ENCODE measurements at regions not wholly inside any gene's neighbourhood (a gene's known extent, or its start where the extent isn't known, plus 50 kb on each side); places are given as distances from the start of the nearest gene placed in this dataset.

- no peak for TF ChIP-seq POLR2A (IDR thresholded peaks at IDR 0.05)
- TF ChIP-seq, protein P1, sequence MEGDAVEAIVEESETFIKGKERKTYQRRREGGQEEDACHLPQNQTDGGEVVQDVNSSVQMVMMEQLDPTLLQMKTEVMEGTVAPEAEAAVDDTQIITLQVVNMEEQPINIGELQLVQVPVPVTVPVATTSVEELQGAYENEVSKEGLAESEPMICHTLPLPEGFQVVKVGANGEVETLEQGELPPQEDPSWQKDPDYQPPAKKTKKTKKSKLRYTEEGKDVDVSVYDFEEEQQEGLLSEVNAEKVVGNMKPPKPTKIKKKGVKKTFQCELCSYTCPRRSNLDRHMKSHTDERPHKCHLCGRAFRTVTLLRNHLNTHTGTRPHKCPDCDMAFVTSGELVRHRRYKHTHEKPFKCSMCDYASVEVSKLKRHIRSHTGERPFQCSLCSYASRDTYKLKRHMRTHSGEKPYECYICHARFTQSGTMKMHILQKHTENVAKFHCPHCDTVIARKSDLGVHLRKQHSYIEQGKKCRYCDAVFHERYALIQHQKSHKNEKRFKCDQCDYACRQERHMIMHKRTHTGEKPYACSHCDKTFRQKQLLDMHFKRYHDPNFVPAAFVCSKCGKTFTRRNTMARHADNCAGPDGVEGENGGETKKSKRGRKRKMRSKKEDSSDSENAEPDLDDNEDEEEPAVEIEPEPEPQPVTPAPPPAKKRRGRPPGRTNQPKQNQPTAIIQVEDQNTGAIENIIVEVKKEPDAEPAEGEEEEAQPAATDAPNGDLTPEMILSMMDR (IDR thresholded peaks at IDR 0.05) = no peak
Observed at GRCh38 chr10:85039311-85039710, 710.9 kb downstream of the CCSER2 start.

Measured in lower leg skin (tissue), 3 donors.